ENCODE measurements at regions not wholly inside any gene's neighbourhood (a gene's known extent, or its start where the extent isn't known, plus 50 kb on each side); places are given as distances from the start of the nearest gene placed in this dataset.
"Not testable (repeated sequence)": the region's sequence is repeated elsewhere in the genome, so short reads cannot be mapped to it uniquely, and the experiment has no call there.

DNA sequence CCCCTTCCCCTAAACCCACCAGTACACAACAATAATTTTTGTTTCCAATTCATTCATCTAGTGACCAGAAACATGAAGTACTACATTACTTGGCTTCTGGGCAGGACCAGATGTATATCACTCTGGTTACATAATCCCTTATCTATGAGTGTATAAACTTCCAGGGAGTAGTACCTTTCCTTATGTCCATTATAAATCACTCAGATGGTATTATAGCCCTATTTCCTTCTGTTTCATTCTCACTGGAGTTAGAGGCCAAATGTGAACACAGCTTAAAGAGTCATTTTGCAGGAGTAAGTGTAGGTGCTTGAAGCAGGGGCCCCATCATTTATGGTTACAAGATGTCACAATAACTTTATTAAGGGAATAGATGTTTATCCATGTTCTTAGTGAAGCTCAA is 894.4 kb upstream of the NXPH2 start:
- Histone ChIP-seq H3K27me3 (ENCODE audit: insufficient read depth, low read depth) (no peaks in the 10 kb centered on the region), H3K36me3 (ENCODE audit: insufficient read depth) (no peaks in the 10 kb centered on the region), H3K4me1 (ENCODE audit: low read depth, poor library complexity, severe bottlenecking) (no peaks in the 10 kb centered on the region), H3K9ac (no peak overlapping the region), H3K79me2 (ENCODE audit: insufficient read depth, low read depth) (no peaks in the 10 kb centered on the region), H2AFZ (ENCODE audit: low read depth) (no peak overlapping the region), H3K27ac (no peak overlapping the region), H3K4me3 (IDR thresholded peaks at IDR 0.05; ENCODE audit: insufficient read depth, low read depth, low read length) (no peak overlapping the region), H3K4me2 (no peak overlapping the region), H4K20me1 (ENCODE audit: insufficient read depth) (no peaks in the 10 kb centered on the region)
- TF ChIP-seq, protein P1, sequence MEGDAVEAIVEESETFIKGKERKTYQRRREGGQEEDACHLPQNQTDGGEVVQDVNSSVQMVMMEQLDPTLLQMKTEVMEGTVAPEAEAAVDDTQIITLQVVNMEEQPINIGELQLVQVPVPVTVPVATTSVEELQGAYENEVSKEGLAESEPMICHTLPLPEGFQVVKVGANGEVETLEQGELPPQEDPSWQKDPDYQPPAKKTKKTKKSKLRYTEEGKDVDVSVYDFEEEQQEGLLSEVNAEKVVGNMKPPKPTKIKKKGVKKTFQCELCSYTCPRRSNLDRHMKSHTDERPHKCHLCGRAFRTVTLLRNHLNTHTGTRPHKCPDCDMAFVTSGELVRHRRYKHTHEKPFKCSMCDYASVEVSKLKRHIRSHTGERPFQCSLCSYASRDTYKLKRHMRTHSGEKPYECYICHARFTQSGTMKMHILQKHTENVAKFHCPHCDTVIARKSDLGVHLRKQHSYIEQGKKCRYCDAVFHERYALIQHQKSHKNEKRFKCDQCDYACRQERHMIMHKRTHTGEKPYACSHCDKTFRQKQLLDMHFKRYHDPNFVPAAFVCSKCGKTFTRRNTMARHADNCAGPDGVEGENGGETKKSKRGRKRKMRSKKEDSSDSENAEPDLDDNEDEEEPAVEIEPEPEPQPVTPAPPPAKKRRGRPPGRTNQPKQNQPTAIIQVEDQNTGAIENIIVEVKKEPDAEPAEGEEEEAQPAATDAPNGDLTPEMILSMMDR (conservative IDR thresholded peaks at IDR 0.05; ENCODE audit: low read depth, low read length), result no peak

DNA sequence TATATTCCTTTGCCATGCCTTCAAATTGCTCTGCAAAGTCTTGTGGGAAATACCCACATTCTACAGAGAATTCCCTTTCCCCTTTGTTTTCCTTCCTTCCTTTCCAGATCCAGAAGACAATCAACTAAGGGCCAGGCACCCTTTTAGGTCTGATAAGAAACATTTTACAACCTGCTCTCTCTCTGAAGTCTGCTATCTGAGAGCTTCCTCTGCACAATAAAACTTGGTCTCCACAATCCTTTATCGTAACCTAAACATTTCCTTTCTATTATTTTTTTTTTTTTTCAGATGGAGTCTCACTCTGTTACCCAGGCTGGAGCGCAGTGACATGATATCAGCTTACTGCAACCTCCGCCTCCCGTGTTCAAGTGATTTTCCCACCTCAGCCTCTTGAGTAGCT is 893.3 kb upstream of the NXPH2 start:
- H3K79me2 ChIP-seq (ENCODE audit: insufficient read depth, low read depth); H4K20me1 ChIP-seq (ENCODE audit: insufficient read depth); H3K4me3 ChIP-seq (IDR thresholded peaks at IDR 0.05; ENCODE audit: insufficient read depth, low read depth, low read length); H3K9ac ChIP-seq; H3K4me1 ChIP-seq (ENCODE audit: low read depth, poor library complexity, severe bottlenecking); H2AFZ ChIP-seq (ENCODE audit: low read depth); H3K4me2 ChIP-seq; H3K27ac ChIP-seq; H3K27me3 ChIP-seq (ENCODE audit: insufficient read depth, low read depth); H3K36me3 ChIP-seq (ENCODE audit: insufficient read depth): not testable (repeated sequence)

- Histone ChIP-seq H3K27me3 (ENCODE audit: insufficient read depth, low read depth) (no peaks in the 10 kb centered on the region), H3K4me1 (ENCODE audit: low read depth, poor library complexity, severe bottlenecking) (no peaks in the 10 kb centered on the region), H3K27ac (no peak overlapping the region), H2AFZ (ENCODE audit: low read depth) (no peak overlapping the region), H3K4me2 (no peak overlapping the region), H4K20me1 (ENCODE audit: insufficient read depth) (no peaks in the 10 kb centered on the region), H3K36me3 (ENCODE audit: insufficient read depth) (no peaks in the 10 kb centered on the region), H3K79me2 (ENCODE audit: insufficient read depth, low read depth) (no peaks in the 10 kb centered on the region), H3K4me3 (IDR thresholded peaks at IDR 0.05; ENCODE audit: insufficient read depth, low read depth, low read length) (no peak overlapping the region), H3K9ac (no peak overlapping the region)
- TF ChIP-seq, protein P1 (conservative IDR thresholded peaks at IDR 0.05; ENCODE audit: low read depth, low read length), result no peak
These were observed 889.5 kb upstream of the NXPH2 start for GRCh38 chr2:139669675-139670074.

DNA sequence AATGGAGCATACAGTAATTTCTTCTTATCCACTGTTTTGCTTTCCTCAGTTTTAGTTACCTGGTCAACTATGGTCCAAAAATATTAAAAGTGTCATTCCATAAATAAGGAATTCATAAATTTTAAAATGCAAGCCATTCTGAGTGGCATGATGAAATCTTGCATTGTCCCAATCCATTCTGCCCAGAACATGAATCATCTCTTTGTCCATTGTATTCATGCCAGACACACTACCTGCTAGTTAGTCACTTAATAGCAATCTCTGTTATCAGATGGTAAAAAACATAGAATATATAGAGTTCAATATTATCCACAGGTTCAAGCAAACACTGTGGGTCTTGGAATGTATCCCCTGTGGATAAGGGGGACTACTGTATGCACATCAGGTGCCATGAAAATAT is 872.2 kb upstream of the NXPH2 start:
- H2AFZ ChIP-seq (ENCODE audit: low read depth), result no peak overlapping the region
- no peaks in the 10 kb centered on the region for H3K27me3 ChIP-seq (ENCODE audit: insufficient read depth, low read depth)
- no peak overlapping the region for H3K4me3 ChIP-seq (IDR thresholded peaks at IDR 0.05; ENCODE audit: insufficient read depth, low read depth, low read length)
- H3K36me3 ChIP-seq (ENCODE audit: insufficient read depth), result no peaks in the 10 kb centered on the region
- H3K79me2 ChIP-seq (ENCODE audit: insufficient read depth, low read depth), result no peaks in the 10 kb centered on the region
- TF ChIP-seq, protein P1 (conservative IDR thresholded peaks at IDR 0.05; ENCODE audit: low read depth, low read length), result no peak
- H3K4me1 ChIP-seq (ENCODE audit: low read depth, poor library complexity, severe bottlenecking), result no peaks in the 10 kb centered on the region
- H3K4me2 ChIP-seq, result no peak overlapping the region
- no peak overlapping the region for H3K27ac ChIP-seq
- no peak overlapping the region for H3K9ac ChIP-seq
- H4K20me1 ChIP-seq (ENCODE audit: insufficient read depth), result no peaks in the 10 kb centered on the region

DNA sequence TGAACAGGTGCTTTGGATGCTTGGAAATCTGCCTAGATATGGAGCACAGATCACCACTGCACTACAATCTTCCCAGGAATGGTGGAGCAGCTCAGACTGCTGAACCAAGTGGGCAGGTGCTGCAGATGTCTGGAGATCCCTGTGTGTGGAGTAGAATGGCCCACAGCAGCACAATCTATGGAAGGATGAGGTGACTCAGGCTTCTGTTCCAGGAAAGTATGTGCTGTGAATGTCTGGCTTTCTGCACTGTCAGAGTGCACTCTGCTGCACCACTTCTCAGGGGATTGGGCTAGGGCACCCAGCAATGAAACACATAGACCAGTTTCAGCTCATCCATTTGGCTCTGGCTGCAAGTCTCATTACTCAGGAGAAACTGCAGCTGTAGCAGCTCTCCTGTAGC is 865.4 kb upstream of the NXPH2 start:
- H4K20me1 ChIP-seq (ENCODE audit: insufficient read depth), result no peaks in the 10 kb centered on the region
- no peaks in the 10 kb centered on the region for H3K79me2 ChIP-seq (ENCODE audit: insufficient read depth, low read depth)
- H3K27me3 ChIP-seq (ENCODE audit: insufficient read depth, low read depth), result no peaks in the 10 kb centered on the region
- H3K4me3 ChIP-seq (IDR thresholded peaks at IDR 0.05; ENCODE audit: insufficient read depth, low read depth, low read length), result no peak overlapping the region
- TF ChIP-seq, protein P1 (conservative IDR thresholded peaks at IDR 0.05; ENCODE audit: low read depth, low read length), result no peak
- no peak overlapping the region for H3K9ac ChIP-seq
- H3K36me3 ChIP-seq (ENCODE audit: insufficient read depth), result no peaks in the 10 kb centered on the region
- H3K4me1 ChIP-seq (ENCODE audit: low read depth, poor library complexity, severe bottlenecking), result no peaks in the 10 kb centered on the region
- no peak overlapping the region for H3K4me2 ChIP-seq
- H2AFZ ChIP-seq (ENCODE audit: low read depth), result no peak overlapping the region
- no peak overlapping the region for H3K27ac ChIP-seq
